ENCODE measurements at regions not wholly inside any gene's neighbourhood (a gene's known extent, or its start where the extent isn't known, plus 50 kb on each side); places are given as distances from the start of the nearest gene placed in this dataset.

- H3K9me3 ChIP-seq (ENCODE audit: insufficient read depth in 2 of 2, low read depth in 1 of 2, low read length in 1 of 2) = no peaks in the 10 kb centered on the region
- TF ChIP-seq RBBP5 (IDR thresholded peaks at IDR 0.05; ENCODE audit: borderline replicate concordance, low read depth, low read length) (no peak), SRF (IDR thresholded peaks at IDR 0.05; ENCODE audit: low read depth, low read length) (no peak), SIRT6 (IDR thresholded peaks at IDR 0.05; ENCODE audit: low read length) (no peak), HDAC6 (IDR thresholded peaks at IDR 0.05; ENCODE audit: low read depth, low read length) (no peak), CBX8 (IDR thresholded peaks at IDR 0.05; ENCODE audit: borderline replicate concordance, low read depth, low read length) (no peak), SP4 (IDR thresholded peaks at IDR 0.05; ENCODE audit: low read length) (no peak), EGR1 (IDR thresholded peaks at IDR 0.05; ENCODE audit: borderline replicate concordance, low read depth, low read length) (no peak), NRF1 (IDR thresholded peaks at IDR 0.05; ENCODE audit: low read depth, low read length) (no peak)
These were observed 385.9 kb downstream of the TXNL1 start for GRCh38 chr18:56252456-56252855.

More at GRCh38 chr18:56252456-56252855, 385.9 kb downstream of the TXNL1 start:
- Histone ChIP-seq H3K79me2 (ENCODE audit: control insufficient read depth in 1 of 2, insufficient read depth in 2 of 2, low read length in 2 of 2) (no peaks in the 10 kb centered on the region), H4K5ac (ENCODE audit: insufficient read length, low read depth, low read length) (no peak overlapping the region), H3K27ac (ENCODE audit: low read depth, low read length) (no peak overlapping the region), H3K23ac (ENCODE audit: insufficient read length) (no peak overlapping the region), H3K36me3 (ENCODE audit: control insufficient read depth in 2 of 4, insufficient read depth in 4 of 4, low read length in 3 of 4) (no peaks in the 10 kb centered on the region), H3K4me3 (ENCODE audit: extremely low read depth in 1 of 4, insufficient read depth in 2 of 4, low read depth in 3 of 4, low read length in 4 of 4) (no peak overlapping the region), H3K4me1 (replicated peaks in 1 of 4; ENCODE audit: control insufficient read depth in 3 of 4, insufficient read depth in 4 of 4, low read length in 3 of 4) (no peaks in the 10 kb centered on the region), H3K14ac (ENCODE audit: insufficient read length) (no peak overlapping the region), H3K4me2 (ENCODE audit: insufficient read depth in 1 of 2, low read depth in 2 of 2, low read length in 2 of 2) (no peak overlapping the region), H3K23me2 (ENCODE audit: low read depth, low read length) (no peaks in the 10 kb centered on the region), H3K56ac (replicated peaks; ENCODE audit: insufficient read length, low read depth, low read length) (no peak overlapping the region), H3K9ac (replicated peaks in 1 of 4; ENCODE audit: extremely low read depth in 1 of 4, low read depth in 3 of 4, low read length in 3 of 4) (no peak overlapping the region), H4K91ac (replicated peaks; ENCODE audit: insufficient read length, low read length) (no peak overlapping the region), H2BK12ac (ENCODE audit: low read depth, low read length) (no peak overlapping the region), H2AFZ (ENCODE audit: low read length) (no peak overlapping the region), H2BK20ac (ENCODE audit: low read length) (no peak overlapping the region), H2BK15ac (ENCODE audit: low read length) (no peak overlapping the region), H2BK120ac (replicated peaks; ENCODE audit: low read depth, low read length) (no peak overlapping the region), H2BK5ac (ENCODE audit: low read depth, low read length) (no peak overlapping the region), H3K27me3 (replicated peaks in 1 of 4; ENCODE audit: control insufficient read depth in 3 of 4, extremely low read depth in 1 of 4, insufficient read depth in 3 of 4, low read length in 3 of 4) (no peaks in the 10 kb centered on the region), H3K79me1 (ENCODE audit: low read depth, low read length) (no peaks in the 10 kb centered on the region), H3K18ac (ENCODE audit: extremely low read depth, low read length) (no peak overlapping the region), H2AK5ac (ENCODE audit: low read depth, low read length) (no peak overlapping the region), H3K4ac (replicated peaks; ENCODE audit: insufficient read length, low read depth, low read length) (no peak overlapping the region), H4K20me1 (replicated peaks in 1 of 2; ENCODE audit: control insufficient read depth in 1 of 2, insufficient read depth in 2 of 2, low read length in 2 of 2) (no peaks in the 10 kb centered on the region), H4K8ac (ENCODE audit: extremely low read depth, insufficient read depth, low read length) (no peak overlapping the region)
- 88% methylated on average over 1 of the region's 1 CpG; no CpG with 5 or more reads in 1 of the 2 experiments for WGBS, 2 experiments (ENCODE audit: extremely low coverage in 1 of 2, insufficient coverage in 1 of 2, insufficient read length in 1 of 2, insufficient replicate concordance in 2 of 2, low coverage in 1 of 2, low lambda C conversion rate in 2 of 2, missing lambda C conversion rate in 1 of 2)
- FAIRE-seq (no peak), DNase-seq (ENCODE audit: low read depth in 1 of 2, low spot score in 2 of 2) (no peak)
- CTCF ChIA-PET (ENCODE audit: partially characterized antibody) = no interaction called here
- POLR2A ChIA-PET (ENCODE audit: partially characterized antibody) = no interaction called here

All from H1 (cell line).